Esophagus muscularis mucosa (tissue), 4 donors: ENCODE measurements at regions not wholly inside any gene's neighbourhood (a gene's known extent, or its start where the extent isn't known, plus 50 kb on each side); places are given as distances from the start of the nearest gene placed in this dataset.
"Not testable (repeated sequence)": the region's sequence is repeated elsewhere in the genome, so short reads cannot be mapped to it uniquely, and the experiment has no call there.

Experiments used
- DNase-seq: peaks from one replicate; pipeline ENCODE4 v3.0.0-alpha.2; 2017; ENCODE audit errors: extremely low spot score
- H3K27ac ChIP-seq, 4 donors: fragments of 200-600 bp; sonication (generic); replicated peaks in 1 of 4; 1 replicate in 3 of 4; 2 replicates in 1 of 4; pipeline ENCODE4 v1.5.1; 2016 to 2019; ENCODE audit warnings: mild to moderate bottlenecking in 1 of 4
- H3K27me3 ChIP-seq, 4 donors: fragments of 200-600 bp; sonication (generic); one replicate each; pipeline versions ENCODE4 v1.5.1 to v1.6.0; 2016 to 2019
- H3K36me3 ChIP-seq, 4 donors: fragments of 200-600 bp; sonication (generic); one replicate each; pipeline ENCODE4 v1.5.1; 2016 to 2019
- H3K4me1 ChIP-seq, 4 donors: fragments of 200-600 bp; sonication (generic); one replicate each; pipeline ENCODE4 v1.5.1; 2016 to 2019
- H3K4me3 ChIP-seq, 4 donors: fragments of 200-600 bp; sonication (generic); 1 replicate in 2 of 4; 2 replicates in 2 of 4; pipeline ENCODE4 v1.5.1; 2016 to 2019; ENCODE audit warnings: mild to moderate bottlenecking in 4 of 4, moderate library complexity in 1 of 4
- H3K9me3 ChIP-seq, 4 donors: fragments of 200-600 bp; sonication (generic); 1 replicate in 3 of 4; 2 replicates in 1 of 4; pipeline ENCODE4 v1.5.1; 2016 to 2019
- EP300 ChIP-seq: sonication (generic); formaldehyde crosslinking; IDR thresholded peaks from one replicate; pipeline ENCODE4 v1.6.1; 2017; ENCODE audit warnings: antibody characterized with exemption
- POLR2A ChIP-seq: fragments of 450-650 bp; IDR thresholded peaks from one replicate; pipeline ENCODE4 v1.6.1; 2017; ENCODE audit warnings: antibody characterized with exemption, moderate library complexity, mild to moderate bottlenecking, low read depth
- POLR2AphosphoS5 ChIP-seq, 2 donors: sonication (generic); formaldehyde crosslinking; IDR thresholded peaks; one replicate each; pipeline ENCODE4 v1.6.1; 2017; ENCODE audit warnings: antibody characterized with exemption in 2 of 2
- WGBS: methylation state at CpG from one replicate; pipeline ENCODE4 v1.1.5; 2018; 5-methylcytosine and 5-hydroxymethylcytosine counted together
- intact Hi-C: fragments of 100-400 bp; cut with DNase I; formaldehyde crosslinking; loops from one replicate; pipeline ENCODE4 v1.15.1; 2023
- small RNA-seq, 3 donors: library from RNA; depleted of rRNA; stranded (forward); fragments of <200 nt; gene quantifications; one replicate each; pipeline ENCODE3, GENCODE V24; 2016
- TF ChIP-seq, protein P1 (sequence below), 3 experiments: fragments of 200-600 bp in 2 of 3; fragments of 450-650 bp in 1 of 3; sonication (generic) in 2 of 3; IDR thresholded peaks; one replicate each; pipeline ENCODE4 v1.5.1; 2017 to 2019; ENCODE audit warnings: antibody characterized with exemption in 3 of 3, mild to moderate bottlenecking in 2 of 3, moderate library complexity in 1 of 3

DNA sequence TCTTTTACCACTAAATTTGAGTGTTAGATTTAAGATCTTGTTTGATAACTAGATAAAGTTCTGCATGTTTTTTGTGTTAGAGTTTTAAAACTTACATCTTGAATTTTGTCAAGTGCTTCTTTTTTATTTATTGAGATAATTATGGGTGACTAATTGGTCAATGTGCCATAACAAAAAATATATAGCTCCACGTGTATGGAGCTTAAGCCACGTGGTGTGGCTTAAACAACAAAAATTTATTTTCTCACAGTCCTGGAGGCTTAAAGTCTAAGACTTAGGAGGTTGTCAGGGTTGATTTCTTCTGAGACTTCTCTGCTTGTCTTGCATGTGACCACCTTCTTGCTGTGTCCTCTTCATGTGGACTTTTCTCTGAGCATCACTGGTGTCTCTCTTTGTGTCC lies 1425.2 kb downstream of the CDY2B start:
- DNase-seq = no peak
- WGBS = no CpG with 5 or more reads among the region's 2 CpGs
- Histone ChIP-seq H3K4me3 (no peak overlapping the region), H3K36me3 (no peaks in the 10 kb centered on the region), H3K4me1 (no peaks in the 10 kb centered on the region), H3K27ac (no peak overlapping the region), H3K9me3 (no peaks in the 10 kb centered on the region), H3K27me3 (no peaks in the 10 kb centered on the region)
- TF ChIP-seq EP300 (no peak), POLR2AphosphoS5 (IDR thresholded peaks at IDR 0.05) (no peak), POLR2A (no peak)
- TF ChIP-seq, protein P1, sequence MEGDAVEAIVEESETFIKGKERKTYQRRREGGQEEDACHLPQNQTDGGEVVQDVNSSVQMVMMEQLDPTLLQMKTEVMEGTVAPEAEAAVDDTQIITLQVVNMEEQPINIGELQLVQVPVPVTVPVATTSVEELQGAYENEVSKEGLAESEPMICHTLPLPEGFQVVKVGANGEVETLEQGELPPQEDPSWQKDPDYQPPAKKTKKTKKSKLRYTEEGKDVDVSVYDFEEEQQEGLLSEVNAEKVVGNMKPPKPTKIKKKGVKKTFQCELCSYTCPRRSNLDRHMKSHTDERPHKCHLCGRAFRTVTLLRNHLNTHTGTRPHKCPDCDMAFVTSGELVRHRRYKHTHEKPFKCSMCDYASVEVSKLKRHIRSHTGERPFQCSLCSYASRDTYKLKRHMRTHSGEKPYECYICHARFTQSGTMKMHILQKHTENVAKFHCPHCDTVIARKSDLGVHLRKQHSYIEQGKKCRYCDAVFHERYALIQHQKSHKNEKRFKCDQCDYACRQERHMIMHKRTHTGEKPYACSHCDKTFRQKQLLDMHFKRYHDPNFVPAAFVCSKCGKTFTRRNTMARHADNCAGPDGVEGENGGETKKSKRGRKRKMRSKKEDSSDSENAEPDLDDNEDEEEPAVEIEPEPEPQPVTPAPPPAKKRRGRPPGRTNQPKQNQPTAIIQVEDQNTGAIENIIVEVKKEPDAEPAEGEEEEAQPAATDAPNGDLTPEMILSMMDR (IDR thresholded peaks at IDR 0.05) = no peak
- intact Hi-C loops = no loop called here

DNA sequence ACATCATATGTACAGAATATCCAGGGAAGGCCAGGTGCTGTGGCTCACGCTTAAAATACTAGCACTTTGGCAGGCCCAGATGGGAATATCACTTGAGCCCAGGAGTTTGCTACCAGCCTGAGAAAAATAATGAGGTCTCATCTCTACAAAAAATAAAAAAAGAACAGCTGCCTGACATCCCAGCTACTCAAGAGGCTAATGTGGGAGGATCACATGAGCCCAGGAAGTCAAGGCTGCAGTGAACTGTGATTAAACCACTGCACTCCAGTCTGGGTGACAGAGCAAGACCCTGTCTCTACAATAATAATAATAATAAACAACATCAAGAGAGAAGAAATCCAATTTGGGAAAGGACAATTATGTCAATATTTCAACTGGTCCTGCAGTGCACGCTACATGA lies 1433.9 kb downstream of the CDY2B start:
- Histone ChIP-seq H3K27ac (no peak overlapping the region), H3K9me3 (no peaks in the 10 kb centered on the region), H3K27me3 (no peaks in the 10 kb centered on the region), H3K36me3 (no peaks in the 10 kb centered on the region), H3K4me1 (no peaks in the 10 kb centered on the region), H3K4me3 (no peak overlapping the region)
- no peak for DNase-seq
- no CpG with 5 or more reads among the region's 2 CpGs for WGBS
- TF ChIP-seq EP300 (no peak), POLR2AphosphoS5 (IDR thresholded peaks at IDR 0.05) (no peak)
- intact Hi-C loops = no loop called here

DNA sequence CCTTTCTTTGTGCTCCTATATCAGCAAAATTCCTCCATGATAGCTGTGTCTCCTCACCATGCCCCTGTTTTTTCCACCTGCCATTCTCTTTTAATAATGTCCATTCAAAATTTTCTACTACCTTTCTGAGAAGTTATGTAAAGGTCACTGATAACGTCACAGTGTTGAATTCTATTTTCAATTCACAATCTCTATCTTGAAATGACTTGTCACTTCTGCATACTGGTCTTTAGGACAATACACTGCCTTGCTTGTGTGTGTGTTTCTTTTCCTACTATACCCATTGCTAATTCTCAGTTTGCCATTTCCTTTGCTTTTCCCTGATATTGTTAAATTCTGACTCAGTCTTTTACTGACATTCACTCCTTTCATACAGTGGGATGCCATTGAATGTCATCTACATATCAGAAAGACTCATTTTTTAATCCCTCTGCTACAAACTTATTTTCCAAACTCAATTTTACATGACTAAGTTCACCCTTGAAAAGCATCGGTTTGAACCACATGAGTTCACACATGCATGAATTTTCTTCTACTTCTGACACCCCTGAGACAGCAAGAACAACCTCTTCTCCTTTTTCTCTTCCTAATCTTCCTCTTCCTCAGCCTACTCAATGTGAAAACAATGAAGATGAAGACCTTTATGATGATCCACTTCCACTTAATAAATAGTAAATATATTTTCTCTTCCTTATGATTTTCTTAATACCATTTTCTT lies 1470.7 kb downstream of the CDY2B start:
- H3K4me1 ChIP-seq, H3K27me3 ChIP-seq, H3K9me3 ChIP-seq, DNase-seq, intact Hi-C loops, H3K36me3 ChIP-seq, H3K4me3 ChIP-seq, H3K27ac ChIP-seq: not testable (repeated sequence)
- no CpG with 5 or more reads among the region's 2 CpGs for WGBS

DNA sequence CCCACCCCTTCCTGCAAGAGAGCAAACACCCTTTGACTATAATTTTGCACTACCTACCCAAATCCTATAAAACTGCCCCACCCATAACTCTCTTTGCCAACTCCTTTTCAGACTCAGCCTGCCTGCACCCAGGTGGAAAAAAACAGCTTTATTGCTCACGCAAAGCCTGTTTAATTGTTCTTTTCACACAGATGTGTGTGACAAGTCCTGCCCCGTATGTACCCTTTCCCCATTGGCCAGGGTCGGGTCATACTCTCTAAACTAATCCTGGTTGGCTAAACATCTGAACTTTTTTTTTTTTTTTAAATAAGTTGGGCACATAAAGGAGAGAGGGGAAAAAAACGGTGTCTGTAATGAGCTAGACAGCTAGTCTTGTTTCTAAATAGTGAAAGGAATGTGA lies 1500.6 kb downstream of the CDY2B start:
- intact Hi-C loops, H3K27ac ChIP-seq, H3K4me3 ChIP-seq, H3K4me1 ChIP-seq, H3K27me3 ChIP-seq, H3K9me3 ChIP-seq, H3K36me3 ChIP-seq, DNase-seq: not testable (repeated sequence)
- WGBS = no CpG with 5 or more reads among the region's 4 CpGs

DNA sequence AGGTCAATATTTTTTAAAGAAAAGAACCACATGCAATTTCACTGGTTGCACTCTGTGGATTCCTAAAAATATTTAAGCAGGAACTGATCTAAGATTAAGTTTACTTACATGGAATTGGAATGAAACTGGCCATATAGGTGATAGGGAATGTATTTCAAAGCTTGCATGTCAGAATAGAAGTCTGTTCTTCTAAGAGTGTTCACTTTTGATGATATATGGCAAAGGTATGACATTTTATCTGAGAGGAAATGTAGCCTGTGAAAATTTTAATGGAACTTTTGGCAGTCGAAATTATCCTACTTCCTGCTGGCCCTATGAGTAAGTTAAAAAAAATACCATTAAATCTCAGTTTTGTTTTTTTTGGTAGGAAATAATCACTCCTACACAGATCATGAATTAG lies 1538.4 kb downstream of the CDY2B start:
- H3K4me3 ChIP-seq, H3K4me1 ChIP-seq, H3K9me3 ChIP-seq, intact Hi-C loops, H3K36me3 ChIP-seq, H3K27ac ChIP-seq, DNase-seq, H3K27me3 ChIP-seq: not testable (repeated sequence)
- WGBS = no CpG with 5 or more reads among the region's 1 CpG

DNA sequence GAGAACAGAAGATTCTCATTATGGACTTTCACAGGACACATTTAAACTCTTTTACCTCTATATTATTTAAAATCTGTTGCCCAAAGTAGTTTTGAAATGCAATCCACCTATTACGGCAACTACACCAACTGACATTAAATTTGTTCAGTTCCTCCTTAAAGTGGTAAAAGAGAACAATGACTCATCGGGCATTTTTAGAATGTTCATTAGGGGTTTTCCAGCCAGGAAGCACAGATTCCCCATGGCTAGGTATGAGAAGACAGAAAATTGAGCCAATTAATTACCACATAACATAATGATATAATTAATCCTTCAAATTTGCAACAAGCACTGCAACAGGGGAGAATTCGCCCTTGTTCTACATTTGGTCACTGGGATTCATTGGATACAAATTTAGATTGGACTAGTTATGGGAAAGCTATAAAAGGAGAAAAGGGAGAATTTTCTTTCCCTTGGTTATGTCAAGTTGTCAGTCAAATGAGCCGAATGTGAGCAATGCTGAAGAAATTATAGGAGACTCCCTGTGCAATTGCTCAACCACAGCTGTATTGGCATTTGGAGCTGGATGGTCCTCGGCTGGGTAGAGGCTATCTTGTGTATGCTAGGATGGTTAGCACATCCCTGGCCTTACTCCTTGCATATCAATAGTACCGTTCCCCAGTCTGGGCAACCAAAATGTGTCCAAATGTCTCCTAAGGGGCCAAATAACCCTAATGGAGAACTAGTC lies 1549.8 kb downstream of the CDY2B start:
- H3K36me3 ChIP-seq, H3K9me3 ChIP-seq, DNase-seq, H3K27ac ChIP-seq, H3K27me3 ChIP-seq, H3K4me3 ChIP-seq, H3K4me1 ChIP-seq, intact Hi-C loops: not testable (repeated sequence)
- no CpG with 5 or more reads among the region's 6 CpGs for WGBS

DNA sequence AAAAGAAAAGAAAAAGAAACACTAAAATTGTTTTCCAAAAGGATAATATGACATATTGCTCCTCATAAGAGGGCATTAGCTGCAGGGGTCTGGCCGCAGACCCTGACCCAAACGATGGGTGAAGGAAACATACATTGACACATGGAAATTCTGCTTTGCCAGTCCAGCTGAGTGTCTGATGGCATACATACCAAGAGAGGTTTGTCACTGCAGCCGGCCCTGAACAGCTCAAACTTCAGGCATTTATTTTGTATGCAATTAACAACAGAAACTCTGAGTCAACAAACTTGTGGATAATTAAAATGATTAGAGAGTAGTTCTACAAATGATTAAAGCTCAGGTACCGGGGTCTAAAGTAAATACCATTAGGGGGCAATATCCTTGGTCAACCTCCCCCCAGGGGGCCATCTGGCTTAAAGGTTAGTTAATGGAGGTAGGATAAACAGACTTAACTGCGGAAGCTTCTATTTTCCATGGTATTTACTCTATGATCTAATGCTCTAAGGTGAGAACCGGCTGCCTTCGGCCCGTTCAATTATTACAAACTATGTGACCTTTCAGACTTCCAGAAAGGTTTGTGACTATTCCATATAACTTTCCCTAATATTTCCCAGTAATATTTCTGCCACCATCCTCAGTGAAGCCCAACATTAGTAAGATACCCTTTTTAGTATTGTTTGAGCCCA lies 1550.7 kb downstream of the CDY2B start:
- H3K4me3 ChIP-seq, H3K36me3 ChIP-seq, intact Hi-C loops, H3K4me1 ChIP-seq, H3K27me3 ChIP-seq, H3K27ac ChIP-seq, H3K9me3 ChIP-seq, DNase-seq: not testable (repeated sequence)
- no CpG with 5 or more reads among the region's 8 CpGs for WGBS

Small RNA genes in the stretch of these regions (small RNA-seq; reads per million reads assigned to genes)
- 0 reads per million in 3 donors for gene RNU6-184P
